Sigmoid colon (tissue), 6 donors: ENCODE measurements at regions not wholly inside any gene's neighbourhood (a gene's known extent, or its start where the extent isn't known, plus 50 kb on each side); places are given as distances from the start of the nearest gene placed in this dataset.

Experiments
- DNase-seq: peaks from one replicate; pipeline ENCODE4 v3.0.0-alpha.2; 2019
- H3K27ac ChIP-seq, 4 donors: fragments of 200-600 bp; sonication (generic); one replicate each; pipeline ENCODE4 v1.5.1; 2016 to 2019; ENCODE audit warnings: mild to moderate bottlenecking in 1 of 4
- H3K27me3 ChIP-seq, 3 donors: fragments of 200-600 bp; sonication (generic); one replicate each; pipeline ENCODE4 v1.5.1; 2019; ENCODE audit warnings: mild to moderate bottlenecking in 1 of 3
- H3K36me3 ChIP-seq, 4 donors: fragments of 200-600 bp; sonication (generic); one replicate each; pipeline ENCODE4 v1.5.1; 2016 to 2019
- H3K4me1 ChIP-seq, 4 donors: fragments of 200-600 bp; sonication (generic); one replicate each; pipeline ENCODE4 v1.5.1; 2017 to 2019
- H3K4me3 ChIP-seq, 4 donors: fragments of 200-600 bp; sonication (generic); one replicate each; pipeline ENCODE4 v1.5.1; 2017 to 2019; ENCODE audit warnings: mild to moderate bottlenecking in 2 of 4, moderate library complexity in 1 of 4
- H3K9me3 ChIP-seq, 4 donors: fragments of 200-600 bp in 3 of 4; sonication (generic) in 3 of 4; one replicate each; pipeline versions ENCODE4 v1.5.1 to v1.6.1; 2013 to 2019
- CTCF ChIP-seq, 4 experiments: fragments of 450-650 bp in 3 of 4; fragments of 200-600 bp in 1 of 4; IDR thresholded peaks; one replicate each; pipeline ENCODE4 v1.5.1; 2016 to 2019; ENCODE audit warnings: antibody characterized with exemption in 4 of 4, mild to moderate bottlenecking in 3 of 4, moderate library complexity in 2 of 4
- EP300 ChIP-seq, 4 donors: sonication (generic); formaldehyde crosslinking; IDR thresholded peaks; one replicate each; pipeline ENCODE4 v1.6.1; 2017; ENCODE audit warnings: antibody characterized with exemption in 4 of 4
- POLR2A ChIP-seq, 2 donors: fragments of 450-650 bp; IDR thresholded peaks; one replicate each; pipeline ENCODE4 v1.6.1; 2016; ENCODE audit warnings: antibody characterized with exemption in 2 of 2, mild to moderate bottlenecking in 2 of 2, moderate library complexity in 2 of 2
- POLR2AphosphoS5 ChIP-seq, 4 donors: sonication (generic); formaldehyde crosslinking; IDR thresholded peaks; one replicate each; pipeline ENCODE4 v1.6.1; 2017; ENCODE audit warnings: antibody characterized with exemption in 4 of 4
- WGBS, 2 donors: extraction: QIAGEN DNeasy Blood & Tissue Kit; methylation state at CpG; one replicate each; pipeline ENCODE4 v1.1.7; 2013; 5-methylcytosine and 5-hydroxymethylcytosine counted together
- intact Hi-C: fragments of 100-400 bp; cut with DNase I; formaldehyde crosslinking; loops from one replicate; pipeline ENCODE4 v1.15.1; 2023
- donor health status: healthy with polysubstance abuse.
- donor health status: healthy.

- no peaks in the 10 kb centered on the region for H3K27me3 ChIP-seq
- no peaks in the 10 kb centered on the region for H3K9me3 ChIP-seq
- H3K27ac ChIP-seq, result no peak overlapping the region
- intact Hi-C loops, result no loop called here
- H3K36me3 ChIP-seq, result no peaks in the 10 kb centered on the region
- peak; percentile 55 for DNase-seq
- no peaks in the 10 kb centered on the region for H3K4me1 ChIP-seq
- 89 to 95% methylated on average over 1 of the region's 1 CpG for WGBS, 2 donors
- TF ChIP-seq EP300 (IDR thresholded peaks at IDR 0.05) (no peak), POLR2A (IDR thresholded peaks at IDR 0.05) (no peak), POLR2AphosphoS5 (IDR thresholded peaks at IDR 0.05) (no peak)
- H3K4me3 ChIP-seq, result no peak overlapping the region
Observed at GRCh38 chr7:89761173-89761572, 393.1 kb upstream of the STEAP1 start.

GRCh38 chr7:89770161-89770560 is 384.1 kb upstream of the STEAP1 start:
- no peak for DNase-seq
- Histone ChIP-seq H3K27ac (no peak overlapping the region), H3K36me3 (no peaks in the 10 kb centered on the region), H3K9me3 (no peaks in the 10 kb centered on the region), H3K27me3 (no peaks in the 10 kb centered on the region), H3K4me1 (no peaks in the 10 kb centered on the region), H3K4me3 (no peak overlapping the region)
- intact Hi-C loops, result no loop called here
- TF ChIP-seq CTCF (IDR thresholded peaks at IDR 0.05), result no peak
- no peak for TF ChIP-seq POLR2AphosphoS5 (IDR thresholded peaks at IDR 0.05)
- TF ChIP-seq EP300 (IDR thresholded peaks at IDR 0.05), result no peak
- TF ChIP-seq POLR2A (IDR thresholded peaks at IDR 0.05), result no peak
- WGBS, 2 donors, result 37 to 75% methylated on average over 4 of the region's 4 CpGs

- H3K9me3 ChIP-seq, result no peaks in the 10 kb centered on the region
- H3K36me3 ChIP-seq, result no peaks in the 10 kb centered on the region
- H3K27ac ChIP-seq, result no peak overlapping the region
- intact Hi-C loops, result no loop called here
- H3K27me3 ChIP-seq, result no peaks in the 10 kb centered on the region
- no peak for DNase-seq
- H3K4me3 ChIP-seq, result no peak overlapping the region
- TF ChIP-seq EP300 (IDR thresholded peaks at IDR 0.05) (no peak), CTCF (IDR thresholded peaks at IDR 0.05) (no peak), POLR2A (IDR thresholded peaks at IDR 0.05) (no peak), POLR2AphosphoS5 (IDR thresholded peaks at IDR 0.05) (no peak)
- WGBS, 2 donors, result 49 to 55% methylated on average over 3 of the region's 3 CpGs
- no peaks in the 10 kb centered on the region for H3K4me1 ChIP-seq
Observed at GRCh38 chr7:89771003-89771636, 383.1 kb upstream of the STEAP1 start.

- H3K4me3 ChIP-seq, result no peak overlapping the region
- no peaks in the 10 kb centered on the region for H3K36me3 ChIP-seq
- intact Hi-C loops, result no loop called here
- H3K27ac ChIP-seq, result no peak overlapping the region
- H3K4me1 ChIP-seq, result no peaks in the 10 kb centered on the region
- no peaks in the 10 kb centered on the region for H3K9me3 ChIP-seq
- no peaks in the 10 kb centered on the region for H3K27me3 ChIP-seq
- DNase-seq, result no peak
- WGBS, 2 donors, result 4 to 25% methylated on average over 1 of the region's 1 CpG
- no peak for TF ChIP-seq POLR2AphosphoS5 (IDR thresholded peaks at IDR 0.05)
- TF ChIP-seq CTCF (IDR thresholded peaks at IDR 0.05), result no peak
- TF ChIP-seq POLR2A (IDR thresholded peaks at IDR 0.05), result no peak
- no peak for TF ChIP-seq EP300 (IDR thresholded peaks at IDR 0.05)
Observed at GRCh38 chr7:89772276-89772675, 382.0 kb upstream of the STEAP1 start.

GRCh38 chr7:89773611-89774010 is 380.7 kb upstream of the STEAP1 start:
- intact Hi-C loops, result no loop called here
- Histone ChIP-seq H3K4me3 (no peak overlapping the region), H3K4me1 (no peaks in the 10 kb centered on the region), H3K27ac (no peak overlapping the region), H3K36me3 (no peaks in the 10 kb centered on the region), H3K27me3 (no peaks in the 10 kb centered on the region), H3K9me3 (no peaks in the 10 kb centered on the region)
- no peak for DNase-seq
- TF ChIP-seq POLR2AphosphoS5 (IDR thresholded peaks at IDR 0.05) (no peak), CTCF (IDR thresholded peaks at IDR 0.05) (no peak), POLR2A (IDR thresholded peaks at IDR 0.05) (no peak), EP300 (IDR thresholded peaks at IDR 0.05) (no peak)
- 86 to 93% methylated on average over 2 of the region's 2 CpGs for WGBS, 2 donors
